Fibroblast of skin of scalp (primary cell): ENCODE measurements at regions not wholly inside any gene's neighbourhood (a gene's known extent, or its start where the extent isn't known, plus 50 kb on each side); places are given as distances from the start of the nearest gene placed in this dataset.
"Not testable (repeated sequence)": the region's sequence is repeated elsewhere in the genome, so short reads cannot be mapped to it uniquely, and the experiment has no call there.

Experiments
- DNase-seq: peaks from one replicate; pipeline ENCODE4 v3.0.0-alpha.2; 2013

DNA sequence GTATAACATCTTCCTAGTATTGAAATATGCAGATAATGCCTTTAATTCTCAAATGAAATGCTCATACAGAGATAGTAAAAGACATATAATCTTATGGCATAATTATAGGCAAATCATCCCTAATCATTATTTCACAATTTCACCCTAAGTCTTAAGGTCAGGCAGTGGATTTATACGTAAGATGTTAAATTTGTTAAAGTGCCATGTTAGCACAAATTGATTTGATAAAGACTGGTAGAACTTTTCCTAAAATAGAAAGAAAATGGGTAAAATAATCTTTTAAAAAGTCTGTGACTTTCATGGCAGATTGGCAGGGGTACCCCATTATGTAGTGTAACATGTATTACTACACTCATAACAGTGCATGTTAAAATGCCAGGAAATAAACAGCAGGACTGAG lies 1092.7 kb upstream of the GOT2 start:
- no peak for DNase-seq

DNA sequence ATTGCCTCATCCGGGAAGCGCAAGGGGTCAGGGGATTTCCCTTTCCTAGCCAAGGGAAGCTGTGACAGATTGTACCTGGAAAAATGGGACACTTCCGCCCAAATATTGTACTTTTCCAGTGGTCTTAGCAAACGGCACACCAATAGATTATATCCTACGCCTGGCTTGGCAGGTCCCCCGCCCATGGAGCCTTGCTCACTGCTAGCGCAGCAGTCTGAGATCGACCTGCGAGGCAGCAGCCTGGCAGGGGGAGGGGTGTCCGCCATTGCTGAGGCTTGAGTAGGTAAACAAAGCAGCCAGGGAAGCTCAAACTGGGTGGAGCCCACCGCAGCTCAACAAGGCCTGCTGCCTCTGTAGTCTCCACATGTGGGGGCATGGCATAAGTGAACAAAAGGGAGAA lies 1075.4 kb upstream of the GOT2 start:
- DNase-seq: not testable (repeated sequence)

DNA sequence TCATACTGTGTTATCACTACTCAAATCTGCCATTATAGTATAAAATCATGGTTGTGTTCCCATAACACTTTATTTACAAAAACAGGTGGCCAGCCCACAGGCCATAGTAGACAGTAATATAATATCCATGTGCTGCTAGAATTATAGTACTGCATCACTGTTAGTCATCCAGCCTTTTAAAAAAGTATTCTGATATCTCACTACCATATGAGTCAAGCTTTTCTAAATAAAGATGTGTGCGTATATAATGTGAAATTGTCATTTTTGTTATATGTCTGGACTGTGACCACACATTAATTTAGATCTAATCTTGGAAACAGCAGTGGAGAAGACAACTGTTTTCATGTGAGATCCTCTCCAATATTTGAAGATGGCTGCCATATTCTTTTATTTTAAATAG lies 1049.1 kb upstream of the GOT2 start:
- peak; percentile 14 for DNase-seq

DNA sequence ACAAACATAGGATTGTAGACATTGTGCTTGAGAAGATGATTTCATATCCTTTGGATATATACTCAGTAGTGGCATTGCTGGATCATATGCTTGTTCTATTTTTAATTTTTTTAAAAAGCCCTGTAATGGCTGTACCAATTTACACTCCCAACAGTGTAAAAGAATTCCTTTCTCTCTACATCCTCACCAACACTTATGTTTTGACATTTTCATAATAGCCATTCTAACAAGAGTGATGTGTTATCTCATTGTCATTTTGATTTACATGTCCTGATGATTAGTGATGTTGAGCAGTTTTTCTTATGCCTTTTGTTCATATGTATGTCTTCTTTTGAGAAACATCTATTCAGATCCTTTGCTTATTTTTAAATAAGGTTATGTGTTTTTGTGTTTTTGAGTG lies 1039.2 kb upstream of the GOT2 start:
- no peak for DNase-seq

DNA sequence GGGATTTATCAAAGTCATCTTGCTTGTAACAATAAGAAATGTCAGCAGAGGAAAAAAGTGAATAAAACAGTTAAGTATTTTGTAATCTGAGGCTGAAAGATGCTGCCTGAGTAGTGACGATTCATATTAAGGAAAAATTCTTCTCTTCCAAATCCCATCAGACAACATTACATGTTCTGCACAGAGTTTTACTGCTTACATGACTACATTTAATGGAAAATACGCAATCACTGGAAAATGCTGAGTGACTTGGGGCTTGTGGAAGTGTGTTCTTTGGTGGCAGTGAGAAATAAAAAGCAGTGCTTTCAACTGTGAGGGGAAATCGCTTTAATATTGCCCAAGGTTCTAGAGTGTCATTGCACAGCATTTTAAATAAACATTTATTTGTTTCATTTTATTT lies 1025.2 kb upstream of the GOT2 start:
- no peak for DNase-seq

DNA sequence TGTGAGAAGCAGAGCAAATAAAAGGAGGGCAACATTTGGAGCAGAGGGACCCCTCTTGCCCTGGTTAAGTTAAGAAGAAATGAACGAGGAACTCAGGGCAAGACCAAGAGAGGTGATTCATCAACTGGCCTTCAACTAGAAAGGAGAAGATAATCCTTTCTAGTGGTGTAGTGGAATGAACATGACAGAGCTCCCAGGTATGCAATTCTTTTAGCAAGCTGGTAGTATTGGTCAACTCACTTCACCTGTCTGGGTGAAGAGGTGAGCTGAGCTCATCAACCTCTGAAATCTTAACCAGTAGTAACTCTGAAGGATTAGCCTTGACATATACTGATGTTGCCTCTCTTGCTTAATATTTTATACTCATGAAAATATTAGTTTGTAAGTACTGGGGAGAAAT lies 1024.7 kb upstream of the GOT2 start:
- no peak for DNase-seq

DNA sequence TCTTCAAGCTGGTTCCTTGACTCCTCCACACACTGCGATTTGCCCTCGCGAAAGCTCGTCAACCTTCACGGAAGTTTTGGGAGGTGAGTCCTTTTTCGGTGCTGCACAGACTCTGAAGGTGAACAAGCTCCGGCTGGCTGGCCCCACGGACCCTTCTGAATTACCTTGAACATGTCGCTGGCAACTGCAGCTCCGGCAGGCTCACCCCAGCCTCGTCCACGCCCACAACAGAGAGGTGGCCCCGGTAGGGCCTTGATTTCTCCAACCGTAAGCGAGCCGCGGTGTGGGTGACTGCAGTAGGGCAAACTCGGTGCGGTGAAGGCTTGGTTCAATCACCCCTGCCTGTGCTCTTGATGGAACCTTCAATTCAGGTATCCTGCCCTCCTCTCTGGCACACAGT lies 1020.7 kb upstream of the GOT2 start:
- no peak for DNase-seq

DNA sequence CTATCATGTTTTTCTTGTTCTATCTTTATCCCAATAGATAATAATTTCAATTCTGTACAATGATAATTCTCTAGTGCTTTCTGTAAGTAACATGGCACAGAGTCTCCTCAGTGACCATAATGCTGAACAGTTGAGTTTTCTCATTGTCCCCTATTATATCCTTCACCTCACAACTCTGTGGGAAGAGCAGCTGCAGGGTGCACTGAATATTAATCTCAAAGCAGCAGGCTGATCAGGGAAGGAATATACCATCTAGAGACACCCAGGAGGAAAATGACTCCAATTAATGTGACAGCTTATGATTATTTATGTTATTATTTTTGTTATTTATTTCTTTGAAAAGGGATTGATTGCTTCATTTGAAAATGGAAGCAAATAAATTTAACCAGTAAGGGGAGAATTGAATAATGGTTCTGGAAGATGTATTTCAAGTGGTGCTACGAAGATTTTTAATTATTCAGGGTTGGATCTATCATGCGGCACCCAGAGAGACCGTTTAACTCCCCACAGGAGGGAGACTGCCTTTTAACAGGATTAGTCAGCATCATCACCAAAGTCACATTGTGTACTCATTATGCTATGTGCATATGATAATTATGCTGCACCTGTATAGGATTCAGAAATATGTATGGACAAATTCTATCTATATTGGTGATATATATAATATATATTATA lies 1015.7 kb upstream of the GOT2 start:
- no peak for DNase-seq

DNA sequence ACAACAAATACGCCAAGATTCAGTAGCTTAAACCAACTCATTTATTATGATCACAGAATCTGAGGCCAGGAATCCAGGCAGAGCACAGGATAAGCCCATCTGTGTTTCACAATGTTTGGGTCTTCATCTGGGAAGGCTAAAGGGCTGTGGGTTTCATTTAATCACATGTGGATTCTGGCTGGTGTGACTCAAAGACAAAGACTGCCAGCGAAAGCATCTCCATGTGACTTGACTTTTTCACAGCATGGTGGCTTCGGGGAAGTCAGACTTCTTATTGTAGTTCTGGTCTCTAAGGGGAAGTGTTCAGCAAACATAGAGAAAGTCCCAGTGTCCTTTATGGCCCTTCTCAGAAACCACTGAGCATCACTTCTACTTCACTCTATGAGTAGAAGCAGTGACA lies 1014.4 kb upstream of the GOT2 start:
- DNase-seq: peak; percentile 49

DNA sequence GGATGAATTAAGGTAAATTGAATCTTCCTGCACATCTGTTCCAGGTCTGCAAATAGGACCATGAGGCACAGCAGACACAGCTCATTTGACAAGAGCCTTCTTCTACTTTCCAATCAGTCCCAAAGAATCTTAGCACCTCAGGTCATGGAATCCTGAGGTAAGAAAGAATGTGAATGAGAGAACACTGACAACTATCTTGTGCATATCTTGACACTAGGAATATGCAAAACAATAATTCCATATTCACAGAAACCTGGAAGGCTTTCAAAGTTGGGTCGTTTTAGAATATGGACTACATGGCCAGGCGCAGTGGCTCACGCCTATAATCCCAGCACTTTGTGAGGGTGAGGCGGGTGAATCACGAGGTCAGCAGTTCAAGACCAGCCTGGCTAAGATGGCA lies 1009.4 kb upstream of the GOT2 start:
- DNase-seq: no peak

DNA sequence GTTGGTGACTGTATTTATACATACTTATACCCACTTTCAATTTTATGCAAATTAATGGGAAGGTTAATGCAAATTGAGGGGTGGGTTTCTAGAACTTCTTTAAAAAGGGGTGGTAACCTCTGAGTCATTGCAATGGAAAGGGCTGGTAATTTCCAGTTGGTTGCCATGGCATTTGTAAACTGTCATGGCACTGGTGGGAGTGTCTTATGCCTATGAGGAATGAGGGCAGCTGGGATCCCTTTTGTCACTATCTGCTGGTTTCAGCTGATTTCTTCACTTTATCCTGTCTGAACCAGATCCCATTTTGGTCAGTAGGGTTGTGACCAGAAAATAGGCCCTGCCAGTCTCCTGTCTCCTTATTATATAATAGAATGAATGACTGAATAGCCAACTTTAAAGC lies 1006.7 kb upstream of the GOT2 start:
- DNase-seq: no peak

DNA sequence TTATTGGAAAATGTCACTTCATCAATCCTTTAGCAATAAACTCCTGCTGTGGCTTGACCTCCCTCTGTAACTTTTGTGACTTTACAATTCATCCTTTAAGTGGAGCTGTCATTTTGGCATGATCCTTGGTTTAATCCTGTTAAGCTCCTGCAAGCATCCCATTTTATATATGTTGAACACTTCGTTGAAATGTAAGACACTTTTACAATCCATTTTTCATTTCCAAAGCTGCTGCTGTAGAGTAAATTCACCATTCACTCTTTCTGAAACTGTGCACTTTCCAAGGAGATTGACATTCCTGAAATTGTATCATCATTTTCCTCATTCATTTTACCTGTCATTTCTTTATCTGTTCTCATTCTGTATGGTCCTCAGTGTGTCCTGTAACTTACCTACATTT lies 1003.2 kb upstream of the GOT2 start:
- DNase-seq: no peak

DNA sequence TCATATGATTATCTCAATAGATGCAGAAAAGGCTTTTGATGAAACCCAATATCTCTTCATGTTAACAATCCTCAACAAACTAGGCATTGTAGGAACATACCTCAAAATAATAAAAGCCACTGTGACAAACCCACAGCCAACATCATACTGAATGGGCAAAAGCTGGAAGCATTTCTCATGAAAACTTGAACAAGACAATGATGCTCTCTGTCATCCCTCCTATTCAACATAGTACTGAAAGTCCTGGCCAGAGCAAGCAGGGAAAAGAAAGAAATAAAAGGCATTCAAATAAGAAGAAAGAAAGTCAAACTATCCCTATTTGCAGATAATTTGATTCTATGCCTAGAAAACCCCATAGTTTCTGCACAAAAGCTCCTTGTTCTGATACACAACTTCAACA lies 999.2 kb upstream of the GOT2 start:
- no peak for DNase-seq

DNA sequence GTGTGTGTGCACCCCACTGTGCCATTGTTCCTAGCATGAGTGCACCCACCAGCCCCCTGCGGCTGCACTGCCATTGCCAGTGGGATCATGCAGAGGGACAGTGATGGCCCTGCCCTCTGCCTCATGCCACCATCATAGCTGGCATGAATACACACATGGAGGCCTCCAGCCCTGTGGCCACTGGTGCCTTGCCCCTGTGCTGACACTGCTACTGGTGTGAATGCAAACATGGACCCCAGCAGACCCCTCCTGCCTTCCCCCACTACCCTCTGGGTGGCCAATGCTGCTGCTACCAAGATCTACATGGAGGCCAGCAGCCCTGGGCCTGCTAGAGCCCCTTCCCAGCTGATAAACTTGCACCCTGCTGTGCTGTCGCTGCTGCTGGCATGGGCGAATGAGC lies 995.5 kb upstream of the GOT2 start:
- no peak for DNase-seq

DNA sequence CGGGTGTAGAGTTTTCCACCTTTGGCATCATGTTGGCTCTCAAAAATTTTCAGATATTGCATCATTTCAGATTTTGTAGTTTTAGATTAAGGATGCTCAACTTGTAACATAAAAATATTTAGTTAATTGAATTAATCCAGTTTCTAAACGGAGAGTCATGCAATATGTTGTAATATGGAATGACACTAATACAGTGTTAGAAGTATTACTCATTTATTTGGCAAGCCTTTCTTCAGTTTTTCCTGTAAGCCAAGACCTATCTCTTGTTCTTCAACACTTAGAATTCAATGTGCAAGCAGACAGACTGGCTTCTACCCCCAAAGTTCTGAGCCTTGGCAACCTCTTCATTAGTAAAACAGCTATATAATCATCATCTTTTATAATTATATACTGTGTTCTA lies 985.0 kb upstream of the GOT2 start:
- peak; percentile 27 for DNase-seq

DNA sequence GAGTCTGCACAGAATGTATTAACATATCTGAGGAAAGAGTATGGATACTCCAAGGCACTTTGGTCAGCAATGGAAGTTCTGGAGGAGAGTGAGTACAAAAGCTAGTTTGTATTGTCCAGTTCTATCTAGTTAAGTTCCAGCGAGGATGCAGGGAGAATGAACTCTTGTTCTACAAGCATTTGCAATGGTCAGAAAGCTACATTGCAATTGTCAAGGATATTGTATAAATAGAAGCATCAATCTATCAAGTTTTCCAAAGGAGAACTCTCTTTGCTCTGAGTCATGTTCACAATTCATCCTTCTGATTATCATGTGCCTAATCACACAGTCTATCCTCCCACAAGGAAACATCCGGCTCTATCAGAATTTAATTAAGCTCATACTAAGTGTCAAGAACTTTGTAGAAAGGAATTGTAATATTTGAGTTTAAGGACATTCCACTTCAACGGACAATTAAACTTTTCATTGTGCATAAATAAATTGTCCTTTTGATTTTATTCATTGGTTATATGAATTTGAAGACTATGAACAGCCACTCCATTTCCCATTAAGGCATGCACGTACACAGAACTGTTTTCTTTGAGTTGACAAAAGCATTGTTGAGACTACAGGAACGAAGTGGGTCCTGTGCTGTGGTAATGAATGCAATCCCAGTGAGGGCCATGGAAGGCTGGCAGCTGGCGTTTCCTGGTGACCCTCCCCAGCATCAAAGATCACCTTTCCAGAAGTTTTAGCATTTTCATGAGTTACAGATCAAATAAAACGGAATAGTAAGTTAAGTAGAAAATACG lies 973.5 kb upstream of the GOT2 start:
- DNase-seq: no peak

DNA sequence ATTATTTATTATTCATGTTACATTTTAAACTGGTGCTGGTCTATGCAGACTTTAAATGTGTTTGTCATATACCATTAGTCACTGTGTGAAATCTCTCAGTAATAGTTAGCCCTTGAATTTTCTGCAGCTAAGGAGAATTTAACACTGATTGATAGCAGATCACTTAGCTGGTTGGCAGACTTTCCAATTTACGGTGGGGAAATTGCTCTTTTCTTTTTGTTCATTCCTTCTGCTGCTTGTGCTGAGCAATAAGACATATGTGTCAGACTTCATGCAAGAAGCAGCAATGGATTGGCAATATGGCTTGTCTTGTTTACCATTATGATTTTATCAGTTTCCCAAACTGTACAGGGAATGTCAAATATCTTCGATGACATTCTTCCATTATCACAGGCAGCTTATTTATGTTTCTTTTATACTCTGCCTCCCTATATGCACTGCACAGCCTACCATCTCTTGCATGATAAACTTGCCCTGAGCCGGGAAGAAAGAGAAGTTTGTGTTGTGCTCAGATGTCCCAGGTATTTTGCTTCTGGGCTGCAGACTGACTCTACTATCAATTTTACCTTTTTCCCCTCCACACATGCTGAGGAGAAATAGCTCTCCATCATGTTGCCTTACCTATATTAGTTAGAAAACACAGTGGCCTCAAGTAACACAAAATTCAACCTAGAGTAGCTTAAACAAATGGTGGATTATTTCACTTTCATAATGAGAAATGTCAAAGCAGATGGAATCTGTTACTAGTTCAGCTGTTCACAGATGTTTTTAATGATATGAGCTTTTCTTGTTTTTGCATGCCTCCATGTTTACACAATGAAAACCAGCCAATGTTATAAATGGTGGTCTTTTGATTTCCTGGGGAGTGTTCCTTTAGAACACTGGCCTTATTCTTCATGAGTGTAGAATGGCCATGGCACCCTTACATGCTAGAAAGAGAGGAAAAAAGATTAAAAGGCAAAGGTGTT lies 968.1 kb upstream of the GOT2 start:
- peak; percentile 25 for DNase-seq

DNA sequence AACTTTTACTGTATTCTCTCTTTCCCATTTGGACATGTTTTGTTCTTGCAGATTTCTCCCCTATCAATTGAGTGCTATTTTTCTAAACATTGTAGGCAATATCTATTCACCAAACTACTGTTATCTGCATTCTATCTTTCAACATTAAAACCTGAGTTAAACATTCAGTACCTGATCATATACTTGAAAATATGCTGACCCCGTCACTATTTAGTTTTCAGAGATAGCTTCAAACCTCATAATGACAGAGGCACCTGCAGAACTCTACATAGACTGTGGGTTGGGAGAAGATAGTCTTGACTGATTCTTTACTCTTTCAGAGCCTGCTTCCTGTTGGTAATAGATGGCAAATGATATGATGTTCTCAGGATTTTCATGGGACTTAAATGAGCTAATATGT lies 965.7 kb upstream of the GOT2 start:
- no peak for DNase-seq

DNA sequence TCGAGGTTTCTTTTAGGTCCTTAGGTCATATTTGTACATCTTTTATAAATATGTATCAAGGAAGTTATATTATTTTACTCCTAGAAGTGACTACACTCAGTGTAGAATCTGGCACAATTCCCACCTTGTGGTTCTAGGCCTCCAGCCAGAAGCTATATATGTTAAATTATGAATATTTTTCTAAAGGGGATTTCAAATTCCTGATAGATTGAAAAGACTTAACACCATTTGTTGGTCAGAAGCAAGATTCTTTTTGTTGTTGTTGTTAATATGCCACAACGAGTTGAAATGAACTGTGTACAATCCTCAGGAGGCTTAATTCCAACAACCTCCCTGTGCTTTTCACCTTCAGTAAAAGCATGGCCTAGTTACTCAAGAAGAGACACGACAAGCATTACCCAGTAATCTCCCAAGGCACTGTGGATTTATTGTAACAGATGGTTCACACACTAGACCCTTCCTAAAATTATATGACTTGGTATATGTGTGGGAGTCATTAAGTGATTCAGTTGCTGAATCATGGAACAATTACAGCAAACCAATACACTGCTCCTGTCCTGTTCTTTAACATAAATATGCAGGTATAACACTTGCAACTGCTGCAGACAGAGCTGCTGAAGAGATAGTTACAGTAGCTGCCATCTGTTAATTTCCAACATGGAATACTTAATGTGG lies 964.4 kb upstream of the GOT2 start:
- DNase-seq: peak; percentile 91

DNA sequence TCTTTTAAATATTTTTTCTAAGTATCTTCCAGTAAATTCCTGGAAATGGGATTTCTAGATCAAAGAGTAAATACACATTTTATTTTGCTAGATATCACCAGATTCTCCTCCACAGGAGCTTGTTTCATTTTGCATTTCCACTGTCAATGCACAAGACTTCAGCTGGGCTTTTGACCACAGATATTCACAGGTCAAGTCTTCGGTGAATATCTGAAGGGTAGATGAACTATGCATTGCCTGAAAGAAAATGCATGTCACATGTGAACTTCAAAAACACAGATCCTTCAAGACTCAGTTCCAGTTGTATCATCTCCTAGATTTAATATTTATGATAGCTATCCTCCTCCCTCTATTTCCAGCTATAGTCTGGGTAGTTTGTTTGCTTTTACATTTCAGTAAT lies 963.6 kb upstream of the GOT2 start:
- peak; percentile 15 for DNase-seq

DNA sequence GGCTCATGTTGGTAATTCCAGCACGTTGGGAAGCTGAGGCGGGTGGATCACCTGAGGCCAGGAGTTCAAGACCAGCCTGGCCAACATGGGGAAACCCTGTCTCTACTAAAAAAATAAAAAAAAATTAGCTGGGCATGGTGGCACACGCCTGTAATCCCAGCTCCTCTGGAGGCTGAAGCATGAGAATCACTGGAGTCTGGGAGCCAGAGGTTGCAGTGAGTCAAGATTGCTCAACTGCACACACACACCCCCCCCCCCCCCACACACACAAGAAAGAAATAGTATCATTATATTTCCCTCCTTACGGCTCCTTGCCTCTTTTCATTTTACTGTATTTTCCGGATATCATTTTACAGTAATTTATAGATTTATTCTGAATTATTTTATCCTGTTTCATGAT lies 963.1 kb upstream of the GOT2 start:
- DNase-seq: peak; percentile 17

DNA sequence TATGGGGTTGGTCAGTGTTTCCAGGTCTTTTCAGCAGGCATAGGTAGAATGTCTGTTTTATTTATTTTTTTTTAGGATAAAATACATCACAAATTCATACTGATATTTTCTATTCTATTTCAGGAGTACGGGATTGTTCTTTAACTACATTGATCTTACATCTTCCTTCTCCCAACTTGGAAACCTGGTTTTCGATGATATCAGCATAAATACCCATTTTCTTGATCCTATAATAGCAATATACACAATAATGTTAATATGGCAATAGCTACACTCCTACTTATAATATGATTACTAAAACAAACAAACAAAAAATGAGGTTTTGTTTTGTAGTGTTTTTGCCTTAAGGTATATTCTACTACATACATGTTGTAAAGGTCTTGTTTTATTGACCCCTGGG lies 962.4 kb upstream of the GOT2 start:
- DNase-seq: no peak

DNA sequence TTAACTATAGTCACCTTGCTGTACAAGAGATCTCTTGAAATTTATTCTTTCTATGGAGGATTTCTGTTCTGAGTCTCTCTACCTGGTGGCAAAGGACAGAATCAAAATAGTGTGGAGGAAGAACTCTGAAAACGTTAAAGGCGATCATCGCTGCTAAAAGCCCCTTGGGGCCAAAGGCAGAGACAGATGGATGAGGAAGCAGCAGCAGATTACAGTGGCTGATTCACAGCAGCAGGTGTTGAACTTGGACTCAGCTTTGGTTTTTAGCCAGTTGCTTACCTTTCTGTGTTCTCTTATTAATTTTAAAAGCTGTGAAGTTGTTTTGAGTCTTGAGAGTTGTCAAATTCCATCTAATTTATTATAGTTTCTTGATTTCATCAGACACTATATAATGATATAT lies 956.1 kb upstream of the GOT2 start:
- no peak for DNase-seq
